ENCODE measurements at regions not wholly inside any gene's neighbourhood (a gene's known extent, or its start where the extent isn't known, plus 50 kb on each side); places are given as distances from the start of the nearest gene placed in this dataset.

DNA sequence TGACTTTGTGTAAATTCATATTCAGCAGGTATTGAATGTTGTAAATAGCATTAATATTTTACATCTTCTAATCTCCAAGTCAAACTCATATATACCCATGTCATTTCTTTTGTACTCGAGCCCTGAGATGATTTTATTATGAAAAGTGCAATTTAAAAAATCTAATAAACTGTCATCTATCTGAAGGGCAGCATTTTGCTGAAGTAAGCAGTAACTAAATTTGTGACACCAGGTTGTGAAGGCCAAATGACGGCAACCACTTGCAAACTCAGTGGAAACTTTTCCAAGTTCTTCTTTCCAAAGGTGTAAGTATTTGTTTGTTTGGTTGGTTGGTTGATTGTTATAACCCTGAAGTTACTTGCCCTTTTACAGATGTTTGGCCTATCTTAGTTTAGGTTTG is 188.3 kb downstream of the GPR37 start:
- DNase-seq (ENCODE audit: low read depth in 1 of 2, low spot score in 1 of 2) = no peak
- H3K27me3 ChIP-seq (ENCODE audit: insufficient read depth, poor library complexity, severe bottlenecking) = no peaks in the 10 kb centered on the region
- H3K4me3 ChIP-seq (replicated peaks; ENCODE audit: insufficient read depth, low read length) = no peak overlapping the region
- no peak for TF ChIP-seq POLR2AphosphoS5 (IDR thresholded peaks at IDR 0.05; ENCODE audit: low read depth)
- TF ChIP-seq, protein P1, sequence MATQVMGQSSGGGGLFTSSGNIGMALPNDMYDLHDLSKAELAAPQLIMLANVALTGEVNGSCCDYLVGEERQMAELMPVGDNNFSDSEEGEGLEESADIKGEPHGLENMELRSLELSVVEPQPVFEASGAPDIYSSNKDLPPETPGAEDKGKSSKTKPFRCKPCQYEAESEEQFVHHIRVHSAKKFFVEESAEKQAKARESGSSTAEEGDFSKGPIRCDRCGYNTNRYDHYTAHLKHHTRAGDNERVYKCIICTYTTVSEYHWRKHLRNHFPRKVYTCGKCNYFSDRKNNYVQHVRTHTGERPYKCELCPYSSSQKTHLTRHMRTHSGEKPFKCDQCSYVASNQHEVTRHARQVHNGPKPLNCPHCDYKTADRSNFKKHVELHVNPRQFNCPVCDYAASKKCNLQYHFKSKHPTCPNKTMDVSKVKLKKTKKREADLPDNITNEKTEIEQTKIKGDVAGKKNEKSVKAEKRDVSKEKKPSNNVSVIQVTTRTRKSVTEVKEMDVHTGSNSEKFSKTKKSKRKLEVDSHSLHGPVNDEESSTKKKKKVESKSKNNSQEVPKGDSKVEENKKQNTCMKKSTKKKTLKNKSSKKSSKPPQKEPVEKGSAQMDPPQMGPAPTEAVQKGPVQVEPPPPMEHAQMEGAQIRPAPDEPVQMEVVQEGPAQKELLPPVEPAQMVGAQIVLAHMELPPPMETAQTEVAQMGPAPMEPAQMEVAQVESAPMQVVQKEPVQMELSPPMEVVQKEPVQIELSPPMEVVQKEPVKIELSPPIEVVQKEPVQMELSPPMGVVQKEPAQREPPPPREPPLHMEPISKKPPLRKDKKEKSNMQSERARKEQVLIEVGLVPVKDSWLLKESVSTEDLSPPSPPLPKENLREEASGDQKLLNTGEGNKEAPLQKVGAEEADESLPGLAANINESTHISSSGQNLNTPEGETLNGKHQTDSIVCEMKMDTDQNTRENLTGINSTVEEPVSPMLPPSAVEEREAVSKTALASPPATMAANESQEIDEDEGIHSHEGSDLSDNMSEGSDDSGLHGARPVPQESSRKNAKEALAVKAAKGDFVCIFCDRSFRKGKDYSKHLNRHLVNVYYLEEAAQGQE (IDR thresholded peaks at IDR 0.05; ENCODE audit: insufficient replicate concordance, low read depth) = no peak
- no peak overlapping the region for H3K27ac ChIP-seq (replicated peaks)

DNA sequence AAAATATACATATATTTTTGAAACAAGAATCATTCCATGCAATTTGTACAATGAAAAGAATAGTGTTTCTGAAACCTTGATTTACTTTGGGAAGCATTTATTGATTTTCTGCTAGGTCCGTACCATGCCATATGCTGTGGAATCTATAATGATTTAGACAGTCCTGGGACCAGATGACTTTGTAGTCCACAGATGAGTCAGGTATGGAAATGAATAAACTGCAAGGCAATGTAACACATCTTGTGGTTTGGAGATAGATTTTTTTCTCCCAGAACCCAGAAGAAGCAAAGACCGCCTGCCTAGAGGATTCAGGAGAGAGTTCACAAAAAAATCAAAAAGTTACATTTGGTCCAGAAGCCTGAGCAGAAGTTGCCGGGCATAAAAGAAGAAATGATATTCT is 190.4 kb downstream of the GPR37 start:
- H3K4me3 ChIP-seq (replicated peaks; ENCODE audit: insufficient read depth, low read length) = no peak overlapping the region
- no peak for DNase-seq (ENCODE audit: low read depth in 1 of 2, low spot score in 1 of 2)
- no peaks in the 10 kb centered on the region for H3K27me3 ChIP-seq (ENCODE audit: insufficient read depth, poor library complexity, severe bottlenecking)
- TF ChIP-seq POLR2AphosphoS5 (IDR thresholded peaks at IDR 0.05; ENCODE audit: low read depth) = no peak
- TF ChIP-seq GABPA (IDR thresholded peaks at IDR 0.05; ENCODE audit: low read depth) = no peak
- TF ChIP-seq, protein P2, sequence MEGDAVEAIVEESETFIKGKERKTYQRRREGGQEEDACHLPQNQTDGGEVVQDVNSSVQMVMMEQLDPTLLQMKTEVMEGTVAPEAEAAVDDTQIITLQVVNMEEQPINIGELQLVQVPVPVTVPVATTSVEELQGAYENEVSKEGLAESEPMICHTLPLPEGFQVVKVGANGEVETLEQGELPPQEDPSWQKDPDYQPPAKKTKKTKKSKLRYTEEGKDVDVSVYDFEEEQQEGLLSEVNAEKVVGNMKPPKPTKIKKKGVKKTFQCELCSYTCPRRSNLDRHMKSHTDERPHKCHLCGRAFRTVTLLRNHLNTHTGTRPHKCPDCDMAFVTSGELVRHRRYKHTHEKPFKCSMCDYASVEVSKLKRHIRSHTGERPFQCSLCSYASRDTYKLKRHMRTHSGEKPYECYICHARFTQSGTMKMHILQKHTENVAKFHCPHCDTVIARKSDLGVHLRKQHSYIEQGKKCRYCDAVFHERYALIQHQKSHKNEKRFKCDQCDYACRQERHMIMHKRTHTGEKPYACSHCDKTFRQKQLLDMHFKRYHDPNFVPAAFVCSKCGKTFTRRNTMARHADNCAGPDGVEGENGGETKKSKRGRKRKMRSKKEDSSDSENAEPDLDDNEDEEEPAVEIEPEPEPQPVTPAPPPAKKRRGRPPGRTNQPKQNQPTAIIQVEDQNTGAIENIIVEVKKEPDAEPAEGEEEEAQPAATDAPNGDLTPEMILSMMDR (IDR thresholded peaks at IDR 0.05; ENCODE audit: insufficient read depth, low read length) = no peak
- TF ChIP-seq SPI1 (IDR thresholded peaks at IDR 0.05; ENCODE audit: borderline replicate concordance, low read depth) = no peak
- TF ChIP-seq, protein P1 (IDR thresholded peaks at IDR 0.05; ENCODE audit: insufficient replicate concordance, low read depth) = no peak
- H3K27ac ChIP-seq (replicated peaks) = no peak overlapping the region

DNA sequence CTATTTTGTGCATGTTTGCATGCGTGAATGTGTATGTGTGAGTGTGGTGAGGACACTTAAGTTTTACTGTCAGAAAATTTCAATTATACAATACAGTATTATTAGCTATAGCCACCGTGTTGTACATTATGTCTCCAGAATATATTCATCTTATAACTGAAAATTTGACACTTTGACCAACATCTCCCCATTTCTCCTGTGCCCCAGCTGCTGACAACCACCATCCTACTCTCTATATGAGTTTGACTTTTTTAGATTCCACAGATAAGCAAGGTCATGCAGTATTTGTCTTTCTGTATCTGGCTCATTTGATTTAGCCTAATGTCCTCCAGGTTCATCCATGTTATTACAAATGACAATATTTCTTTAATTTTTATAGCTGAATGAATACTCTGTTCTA is 195.0 kb downstream of the GPR37 start:
- H3K27me3 ChIP-seq (ENCODE audit: insufficient read depth, poor library complexity, severe bottlenecking) = no peaks in the 10 kb centered on the region
- TF ChIP-seq, protein P2 (IDR thresholded peaks at IDR 0.05; ENCODE audit: insufficient read depth, low read length) = no peak
- TF ChIP-seq, protein P1 (IDR thresholded peaks at IDR 0.05; ENCODE audit: insufficient replicate concordance, low read depth) = no peak
- TF ChIP-seq GABPA (IDR thresholded peaks at IDR 0.05; ENCODE audit: low read depth) (no peak), POLR2AphosphoS5 (IDR thresholded peaks at IDR 0.05; ENCODE audit: low read depth) (no peak), SPI1 (IDR thresholded peaks at IDR 0.05; ENCODE audit: borderline replicate concordance, low read depth) (no peak)
- H3K4me3 ChIP-seq (replicated peaks; ENCODE audit: insufficient read depth, low read length) = no peak overlapping the region
- H3K27ac ChIP-seq (replicated peaks) = no peak overlapping the region
- no peak for DNase-seq (ENCODE audit: low read depth in 1 of 2, low spot score in 1 of 2)

DNA sequence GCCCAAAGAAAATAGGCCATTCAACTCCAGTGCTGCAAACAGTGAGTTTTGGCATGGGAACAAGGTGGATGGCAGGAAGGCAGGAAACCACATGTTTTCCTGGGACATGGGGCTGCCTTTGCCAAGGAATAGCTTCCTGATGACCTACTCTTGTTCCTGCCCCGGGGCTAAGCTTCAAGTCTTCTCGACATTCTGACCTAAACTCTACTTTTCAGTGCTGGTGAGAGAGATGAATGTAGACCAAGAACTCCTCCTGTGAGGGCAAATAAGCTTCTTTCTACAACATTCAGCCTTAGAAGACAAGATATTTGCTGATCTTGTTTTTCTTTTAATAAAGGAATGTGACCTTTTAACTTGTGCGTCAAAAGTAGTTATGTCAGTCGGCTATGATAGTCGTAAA is 199.0 kb downstream of the GPR37 start:
- TF ChIP-seq GABPA (IDR thresholded peaks at IDR 0.05; ENCODE audit: low read depth) (no peak), POLR2AphosphoS5 (IDR thresholded peaks at IDR 0.05; ENCODE audit: low read depth) (no peak), SPI1 (IDR thresholded peaks at IDR 0.05; ENCODE audit: borderline replicate concordance, low read depth) (no peak)
- TF ChIP-seq, protein P1 (IDR thresholded peaks at IDR 0.05; ENCODE audit: insufficient replicate concordance, low read depth) = no peak
- TF ChIP-seq, protein P2 (IDR thresholded peaks at IDR 0.05; ENCODE audit: insufficient read depth, low read length) = no peak
- no peak for DNase-seq (ENCODE audit: low read depth in 1 of 2, low spot score in 1 of 2)
- Histone ChIP-seq H3K27me3 (ENCODE audit: insufficient read depth, poor library complexity, severe bottlenecking) (no peaks in the 10 kb centered on the region), H3K4me3 (replicated peaks; ENCODE audit: insufficient read depth, low read length) (no peak overlapping the region), H3K27ac (replicated peaks) (no peak overlapping the region)

All from HL-60 (cell line).